ENCODE measurements at regions not wholly inside any gene's neighbourhood (a gene's known extent, or its start where the extent isn't known, plus 50 kb on each side); places are given as distances from the start of the nearest gene placed in this dataset.

DNA sequence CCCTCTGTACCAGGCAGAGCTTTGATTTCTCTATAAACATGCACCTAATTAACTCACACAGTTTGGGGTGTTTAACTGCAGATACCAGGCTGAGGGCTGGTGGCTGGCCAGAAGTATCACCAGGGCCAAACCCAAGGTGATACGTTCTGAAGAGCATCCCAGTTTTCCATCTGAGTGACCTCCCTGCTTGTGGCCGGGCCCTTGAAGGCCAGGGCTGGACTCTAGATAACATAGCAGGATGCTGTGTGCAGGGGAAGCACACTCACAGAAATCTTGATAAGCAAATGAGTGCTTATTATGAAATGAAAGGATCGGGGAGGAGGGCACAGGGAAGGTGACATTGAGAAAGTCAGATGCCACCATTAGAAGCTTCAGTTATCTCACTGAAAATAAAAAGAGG lies 582.4 kb downstream of the BRINP1 start (continued):
- TF ChIP-seq, protein P1, sequence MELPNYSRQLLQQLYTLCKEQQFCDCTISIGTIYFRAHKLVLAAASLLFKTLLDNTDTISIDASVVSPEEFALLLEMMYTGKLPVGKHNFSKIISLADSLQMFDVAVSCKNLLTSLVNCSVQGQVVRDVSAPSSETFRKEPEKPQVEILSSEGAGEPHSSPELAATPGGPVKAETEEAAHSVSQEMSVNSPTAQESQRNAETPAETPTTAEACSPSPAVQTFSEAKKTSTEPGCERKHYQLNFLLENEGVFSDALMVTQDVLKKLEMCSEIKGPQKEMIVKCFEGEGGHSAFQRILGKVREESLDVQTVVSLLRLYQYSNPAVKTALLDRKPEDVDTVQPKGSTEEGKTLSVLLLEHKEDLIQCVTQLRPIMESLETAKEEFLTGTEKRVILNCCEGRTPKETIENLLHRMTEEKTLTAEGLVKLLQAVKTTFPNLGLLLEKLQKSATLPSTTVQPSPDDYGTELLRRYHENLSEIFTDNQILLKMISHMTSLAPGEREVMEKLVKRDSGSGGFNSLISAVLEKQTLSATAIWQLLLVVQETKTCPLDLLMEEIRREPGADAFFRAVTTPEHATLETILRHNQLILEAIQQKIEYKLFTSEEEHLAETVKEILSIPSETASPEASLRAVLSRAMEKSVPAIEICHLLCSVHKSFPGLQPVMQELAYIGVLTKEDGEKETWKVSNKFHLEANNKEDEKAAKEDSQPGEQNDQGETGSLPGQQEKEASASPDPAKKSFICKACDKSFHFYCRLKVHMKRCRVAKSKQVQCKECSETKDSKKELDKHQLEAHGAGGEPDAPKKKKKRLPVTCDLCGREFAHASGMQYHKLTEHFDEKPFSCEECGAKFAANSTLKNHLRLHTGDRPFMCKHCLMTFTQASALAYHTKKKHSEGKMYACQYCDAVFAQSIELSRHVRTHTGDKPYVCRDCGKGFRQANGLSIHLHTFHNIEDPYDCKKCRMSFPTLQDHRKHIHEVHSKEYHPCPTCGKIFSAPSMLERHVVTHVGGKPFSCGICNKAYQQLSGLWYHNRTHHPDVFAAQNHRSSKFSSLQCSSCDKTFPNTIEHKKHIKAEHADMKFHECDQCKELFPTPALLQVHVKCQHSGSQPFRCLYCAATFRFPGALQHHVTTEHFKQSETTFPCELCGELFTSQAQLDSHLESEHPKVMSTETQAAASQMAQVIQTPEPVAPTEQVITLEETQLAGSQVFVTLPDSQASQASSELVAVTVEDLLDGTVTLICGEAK (IDR thresholded peaks at IDR 0.05; ENCODE audit: borderline replicate concordance): no peak
- TF ChIP-seq, protein P2, sequence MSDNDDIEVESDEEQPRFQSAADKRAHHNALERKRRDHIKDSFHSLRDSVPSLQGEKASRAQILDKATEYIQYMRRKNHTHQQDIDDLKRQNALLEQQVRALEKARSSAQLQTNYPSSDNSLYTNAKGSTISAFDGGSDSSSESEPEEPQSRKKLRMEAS (IDR thresholded peaks at IDR 0.05; ENCODE audit: low read depth, low read length): no peak
- TF ChIP-seq ZNF274 (IDR thresholded peaks at IDR 0.05; ENCODE audit: insufficient read depth, insufficient read length): no peak

DNA sequence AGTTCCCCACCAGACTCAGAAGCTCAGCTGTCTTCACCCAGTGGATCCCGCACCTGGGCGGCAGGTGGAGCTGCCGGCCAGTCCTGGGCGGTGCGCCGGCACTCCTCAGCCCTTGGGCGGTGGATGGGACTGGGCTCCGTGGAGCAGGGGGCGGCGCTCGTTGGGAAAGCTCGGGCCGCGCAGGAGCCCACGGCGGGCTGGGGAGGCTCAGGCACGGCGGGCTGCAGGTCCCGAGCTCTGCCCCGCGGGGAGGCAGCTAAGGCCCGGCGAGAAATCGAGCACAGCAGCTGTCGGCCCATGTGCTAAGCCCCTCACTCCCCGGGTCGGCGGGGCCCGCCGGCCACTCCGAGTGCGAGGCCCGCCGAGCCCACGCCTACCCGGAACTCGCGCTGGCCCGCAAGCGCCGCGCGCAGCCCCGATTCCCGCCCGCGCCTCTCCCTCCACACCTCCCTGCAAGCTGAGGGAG lies 560.0 kb downstream of the BRINP1 start:
- Histone ChIP-seq H2AFZ (ENCODE audit: control insufficient read depth, low read depth, low read length) (no peak overlapping the region), H4K20me1 (ENCODE audit: control insufficient read depth, insufficient read depth) (no peaks in the 10 kb centered on the region), H3K36me3 (ENCODE audit: control insufficient read depth in 2 of 2, insufficient read depth in 2 of 2, low read length in 1 of 2) (no peaks in the 10 kb centered on the region), H3K27me3 (replicated peaks in 1 of 2; ENCODE audit: control insufficient read depth in 2 of 2, insufficient read depth in 2 of 2, low read length in 1 of 2) (no peaks in the 10 kb centered on the region), H3K4me3 (no peak overlapping the region), H3K9me3 (replicated peaks; ENCODE audit: control insufficient read depth, insufficient read depth, low read length) (no peaks in the 10 kb centered on the region), H3K27ac (ENCODE audit: control insufficient read depth, insufficient read depth) (no peak overlapping the region), H3K4me2 (ENCODE audit: control insufficient read depth, insufficient read depth) (no peak overlapping the region), H3K79me2 (ENCODE audit: control insufficient read depth, insufficient read depth, low read length) (no peaks in the 10 kb centered on the region), H3K4me1 (ENCODE audit: control insufficient read depth, insufficient read depth, low read length) (no peaks in the 10 kb centered on the region), H3K9ac (ENCODE audit: control insufficient read depth, insufficient read depth, low read length) (no peak overlapping the region)
- DNase-seq (ENCODE audit: low read depth, low spot score) (no peak), FAIRE-seq (no peak), ATAC-seq (no peak)
- no peak for TF ChIP-seq SMC3 (IDR thresholded peaks at IDR 0.05; ENCODE audit: borderline replicate concordance, low read length)
- ChIA-PET CTCF (no interaction called here), POLR2A (no interaction called here), SMC1A (ENCODE audit: uncharacterized antibody, unreplicated experiment) (interaction anchor here (0.8 kb wide), 1 partner anchor 12 kb away, joined by 3 read pairs; no protein-coding TSS in a partner anchor), RAD21 (ENCODE audit: unreplicated experiment) (no interaction called here)
- in situ Hi-C loops (cut with MboI) (no loop called here), intact Hi-C loops (cut with micrococcal nuclease; ENCODE audit: unreplicated experiment) (no loop called here)
- 71% methylated on average over 37 of the region's 47 CpGs for WGBS (ENCODE audit: insufficient coverage, insufficient replicate concordance, low lambda C conversion rate, missing lambda C conversion rate)
- BruUV-seq (replicated peaks): no TSS peak

All from GM12878 (cell line).